ENCODE measurements at regions not wholly inside any gene's neighbourhood (a gene's known extent, or its start where the extent isn't known, plus 50 kb on each side); places are given as distances from the start of the nearest gene placed in this dataset.

DNA sequence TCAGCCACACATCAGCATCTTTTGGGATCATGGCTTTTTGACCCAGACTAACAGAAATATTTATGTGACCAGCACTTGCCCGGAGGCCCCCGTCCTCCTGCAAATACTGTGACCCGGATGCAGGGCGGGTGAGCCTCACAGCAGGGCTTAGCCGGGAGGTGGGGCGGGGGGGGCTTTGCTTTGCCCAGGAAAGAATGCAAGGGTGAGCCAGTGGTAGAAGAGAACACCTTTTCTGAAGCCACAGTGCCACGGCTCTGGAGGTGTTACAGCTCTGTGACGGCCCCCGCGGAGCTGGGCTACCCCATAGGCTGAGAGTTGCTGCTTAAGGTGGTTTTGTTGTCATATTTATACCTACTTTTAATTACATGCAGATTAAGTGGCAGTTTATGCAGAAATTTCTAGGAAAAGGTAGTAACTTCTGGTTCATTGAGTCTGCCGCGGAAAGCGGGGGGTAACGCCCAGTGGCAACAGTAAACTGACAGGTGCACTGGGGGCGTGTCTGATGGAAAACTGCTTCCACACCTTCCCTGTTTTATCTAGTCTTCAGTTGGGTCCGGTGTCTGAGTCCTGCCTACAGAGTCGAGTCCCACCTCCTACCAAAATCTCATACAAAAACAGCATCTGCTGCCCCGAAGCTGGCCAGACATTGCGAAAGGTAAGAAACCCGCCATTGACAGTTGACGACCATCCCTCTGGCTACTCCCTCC lies 187.9 kb downstream of the TEX29 start:
- no peaks in the 10 kb centered on the region for H3K9me3 ChIP-seq (ENCODE audit: control insufficient read depth, low read depth, low read length)
- H3K27ac ChIP-seq (ENCODE audit: low read length) = no peak overlapping the region
- H3K36me3 ChIP-seq (ENCODE audit: control insufficient read depth, low read depth, low read length) = no peaks in the 10 kb centered on the region
- no peak overlapping the region for H3K9ac ChIP-seq (ENCODE audit: low read length)
- no peaks in the 10 kb centered on the region for H3K4me1 ChIP-seq (ENCODE audit: control insufficient read depth, low read depth, low read length)
- H3K27me3 ChIP-seq (ENCODE audit: control insufficient read depth, insufficient read depth, low read length) = no peaks in the 10 kb centered on the region
- no peak overlapping the region for H3K4me3 ChIP-seq (ENCODE audit: low read length)

DNA sequence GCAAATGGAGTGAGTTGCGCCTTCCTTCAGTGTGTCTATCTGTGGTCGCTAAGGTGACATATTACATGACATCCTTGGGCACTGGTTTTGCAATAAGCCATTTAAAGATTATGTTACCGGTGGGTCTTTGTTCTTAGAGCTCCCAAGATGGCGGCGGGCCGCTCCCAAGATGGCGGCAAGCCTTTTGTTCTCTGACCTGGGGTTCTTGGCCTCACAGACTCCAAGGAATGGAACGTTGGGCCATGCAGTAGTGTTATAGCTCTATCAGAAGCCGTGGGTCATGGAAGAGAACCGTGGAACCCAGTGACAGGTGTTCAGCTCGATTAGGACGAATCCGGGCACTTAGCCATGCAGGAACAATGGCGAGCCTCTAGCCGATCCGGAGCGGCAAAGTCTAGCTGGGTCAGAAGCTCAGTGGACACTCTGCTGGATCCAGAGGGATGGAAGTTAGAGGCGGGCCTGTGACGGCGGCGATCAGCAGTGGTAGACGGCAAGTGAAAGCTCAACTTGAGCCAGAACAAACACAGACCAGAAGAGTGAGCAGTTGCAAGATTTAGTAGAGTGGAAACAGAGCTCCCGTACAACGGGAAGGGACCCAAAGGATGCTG lies 188.6 kb downstream of the TEX29 start:
- H3K9me3 ChIP-seq (ENCODE audit: control insufficient read depth, low read depth, low read length) = no peaks in the 10 kb centered on the region
- H3K4me3 ChIP-seq (ENCODE audit: low read length) = no peak overlapping the region
- no peaks in the 10 kb centered on the region for H3K36me3 ChIP-seq (ENCODE audit: control insufficient read depth, low read depth, low read length)
- H3K27me3 ChIP-seq (ENCODE audit: control insufficient read depth, insufficient read depth, low read length) = no peaks in the 10 kb centered on the region
- H3K9ac ChIP-seq (ENCODE audit: low read length) = no peak overlapping the region
- no peak overlapping the region for H3K27ac ChIP-seq (ENCODE audit: low read length)
- no peaks in the 10 kb centered on the region for H3K4me1 ChIP-seq (ENCODE audit: control insufficient read depth, low read depth, low read length)

DNA sequence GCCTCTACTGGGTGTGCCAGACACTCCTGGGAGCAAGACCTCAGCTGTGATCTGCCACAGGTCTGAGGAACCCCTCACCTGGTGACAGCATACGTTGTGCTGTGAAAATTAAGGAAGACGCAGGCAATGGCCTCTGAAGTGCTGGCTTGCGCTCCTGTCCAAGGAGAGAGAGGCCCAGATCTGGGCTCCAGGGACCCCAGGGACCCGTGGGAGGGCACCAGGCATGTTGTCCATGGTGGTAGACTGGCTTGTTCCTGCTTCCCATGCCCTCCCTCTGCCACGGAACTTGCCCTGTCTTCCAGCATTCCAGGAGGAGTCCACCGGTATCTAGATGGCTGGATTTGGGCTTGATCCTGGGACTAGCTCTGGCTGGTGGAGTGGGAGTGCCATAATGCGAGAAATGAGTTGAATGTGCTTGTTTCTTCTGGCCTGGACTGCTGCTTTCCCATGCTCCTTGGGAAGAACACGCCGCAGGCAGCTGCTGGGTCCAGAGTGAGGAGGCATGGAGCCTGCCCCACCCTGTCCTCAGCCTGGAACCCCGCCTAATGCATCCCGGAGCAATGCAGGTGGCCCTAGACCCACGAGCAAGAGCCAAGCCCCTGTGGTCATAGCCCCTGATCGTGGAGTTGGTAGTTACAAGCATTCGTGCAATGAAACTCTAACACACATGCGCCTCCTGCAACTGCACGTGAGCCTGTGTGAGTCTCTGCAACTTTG lies 190.2 kb downstream of the TEX29 start:
- no peak overlapping the region for H3K27ac ChIP-seq (ENCODE audit: low read length)
- no peak overlapping the region for H3K9ac ChIP-seq (ENCODE audit: low read length)
- H3K9me3 ChIP-seq (ENCODE audit: control insufficient read depth, low read depth, low read length) = no peaks in the 10 kb centered on the region
- H3K4me1 ChIP-seq (ENCODE audit: control insufficient read depth, low read depth, low read length) = no peaks in the 10 kb centered on the region
- H3K4me3 ChIP-seq (ENCODE audit: low read length) = no peak overlapping the region
- no peaks in the 10 kb centered on the region for H3K36me3 ChIP-seq (ENCODE audit: control insufficient read depth, low read depth, low read length)
- no peaks in the 10 kb centered on the region for H3K27me3 ChIP-seq (ENCODE audit: control insufficient read depth, insufficient read depth, low read length)

DNA sequence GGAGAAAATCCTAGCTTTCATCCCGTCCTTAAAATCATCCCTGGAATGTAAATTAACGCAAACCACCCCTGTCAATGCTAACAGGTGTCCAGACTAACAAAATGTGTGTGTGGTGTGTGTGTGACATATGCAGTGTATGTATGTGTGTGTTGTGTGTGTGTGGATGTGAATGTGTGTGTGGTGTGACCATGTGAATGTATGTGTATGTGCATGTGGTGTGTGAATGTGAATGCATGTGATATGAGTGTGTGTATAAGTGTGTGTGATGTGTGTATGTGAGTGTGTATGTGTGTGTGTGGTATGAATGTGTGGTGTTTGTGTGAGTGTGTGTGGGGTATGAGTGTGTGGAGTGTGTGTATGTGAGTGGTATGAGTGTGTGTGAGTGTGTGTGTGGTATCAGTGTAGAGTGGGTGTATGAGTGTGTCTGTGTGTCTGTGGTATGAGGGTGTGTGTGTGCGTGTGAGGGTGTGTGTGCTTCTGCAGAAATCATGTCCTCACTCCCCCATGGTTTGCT lies 190.8 kb downstream of the TEX29 start:
- Histone ChIP-seq H3K9me3 (ENCODE audit: control insufficient read depth, low read depth, low read length) (no peaks in the 10 kb centered on the region), H3K36me3 (ENCODE audit: control insufficient read depth, low read depth, low read length) (no peaks in the 10 kb centered on the region), H3K27ac (ENCODE audit: low read length) (no peak overlapping the region), H3K27me3 (ENCODE audit: control insufficient read depth, insufficient read depth, low read length) (no peaks in the 10 kb centered on the region), H3K4me3 (ENCODE audit: low read length) (no peak overlapping the region), H3K4me1 (ENCODE audit: control insufficient read depth, low read depth, low read length) (no peaks in the 10 kb centered on the region), H3K9ac (ENCODE audit: low read length) (no peak overlapping the region)

DNA sequence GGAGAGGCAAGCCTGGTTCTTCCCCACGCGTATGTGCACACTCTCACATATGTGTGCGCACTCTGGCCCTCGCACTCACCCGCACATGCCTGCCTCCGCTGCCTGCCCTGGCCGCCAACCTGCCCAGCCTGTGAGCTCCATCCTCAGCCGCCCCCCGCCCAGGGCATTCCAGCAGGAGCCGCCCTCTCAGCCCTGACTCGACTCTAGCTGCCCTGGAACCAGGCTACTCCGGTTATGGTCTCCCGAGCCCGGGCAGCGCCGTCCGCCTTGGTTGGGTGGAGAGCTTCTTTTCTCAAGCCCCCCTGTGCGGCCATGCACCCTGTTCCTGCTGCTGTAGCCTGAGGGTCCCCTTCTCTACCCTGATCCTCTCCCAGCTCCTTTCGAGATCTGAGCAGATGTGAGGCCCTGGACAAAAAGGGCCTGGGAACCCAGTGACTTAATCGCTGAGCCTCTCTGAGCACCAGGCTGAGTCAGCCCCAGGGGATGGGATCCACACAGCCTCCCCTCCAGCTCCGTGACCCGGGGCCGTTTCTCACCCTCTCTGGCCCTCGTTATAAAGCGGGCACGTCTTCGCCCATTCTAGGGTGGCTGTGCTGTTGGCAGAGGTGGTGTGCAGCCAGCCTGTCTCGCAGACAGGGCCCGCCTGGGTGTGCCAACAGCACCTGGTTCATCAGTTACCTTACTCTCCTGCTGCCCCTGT lies 191.5 kb downstream of the TEX29 start:
- no peaks in the 10 kb centered on the region for H3K36me3 ChIP-seq (ENCODE audit: control insufficient read depth, low read depth, low read length)
- H3K27ac ChIP-seq (ENCODE audit: low read length) = no peak overlapping the region
- H3K27me3 ChIP-seq (ENCODE audit: control insufficient read depth, insufficient read depth, low read length) = no peaks in the 10 kb centered on the region
- no peaks in the 10 kb centered on the region for H3K9me3 ChIP-seq (ENCODE audit: control insufficient read depth, low read depth, low read length)
- H3K9ac ChIP-seq (ENCODE audit: low read length) = no peak overlapping the region
- no peak overlapping the region for H3K4me3 ChIP-seq (ENCODE audit: low read length)
- no peaks in the 10 kb centered on the region for H3K4me1 ChIP-seq (ENCODE audit: control insufficient read depth, low read depth, low read length)

DNA sequence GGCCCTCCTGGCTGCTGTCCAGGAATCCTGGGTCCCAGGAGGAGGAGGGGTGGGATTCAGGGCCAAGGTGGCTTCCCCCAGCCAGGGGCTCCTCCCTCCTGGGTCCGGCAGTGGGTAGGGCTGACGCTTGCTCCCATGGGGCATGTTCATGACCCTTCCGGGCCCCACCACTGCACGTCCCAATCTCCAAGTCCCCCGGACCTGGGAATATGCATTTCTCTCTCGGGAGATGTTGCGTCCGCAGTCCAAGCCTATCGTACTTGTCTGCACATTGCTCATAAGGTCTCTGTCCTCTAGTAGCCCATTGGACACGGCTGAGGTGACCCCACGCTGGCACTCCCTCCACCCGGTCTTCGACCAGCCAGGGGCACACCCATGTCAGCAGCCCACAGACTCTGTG lies 192.3 kb downstream of the TEX29 start:
- no peak overlapping the region for H3K4me3 ChIP-seq (ENCODE audit: low read length)
- H3K27me3 ChIP-seq (ENCODE audit: control insufficient read depth, insufficient read depth, low read length) = no peaks in the 10 kb centered on the region
- no peak overlapping the region for H3K27ac ChIP-seq (ENCODE audit: low read length)
- no peaks in the 10 kb centered on the region for H3K36me3 ChIP-seq (ENCODE audit: control insufficient read depth, low read depth, low read length)
- H3K4me1 ChIP-seq (ENCODE audit: control insufficient read depth, low read depth, low read length) = no peaks in the 10 kb centered on the region
- H3K9ac ChIP-seq (ENCODE audit: low read length) = no peak overlapping the region
- H3K9me3 ChIP-seq (ENCODE audit: control insufficient read depth, low read depth, low read length) = no peaks in the 10 kb centered on the region

DNA sequence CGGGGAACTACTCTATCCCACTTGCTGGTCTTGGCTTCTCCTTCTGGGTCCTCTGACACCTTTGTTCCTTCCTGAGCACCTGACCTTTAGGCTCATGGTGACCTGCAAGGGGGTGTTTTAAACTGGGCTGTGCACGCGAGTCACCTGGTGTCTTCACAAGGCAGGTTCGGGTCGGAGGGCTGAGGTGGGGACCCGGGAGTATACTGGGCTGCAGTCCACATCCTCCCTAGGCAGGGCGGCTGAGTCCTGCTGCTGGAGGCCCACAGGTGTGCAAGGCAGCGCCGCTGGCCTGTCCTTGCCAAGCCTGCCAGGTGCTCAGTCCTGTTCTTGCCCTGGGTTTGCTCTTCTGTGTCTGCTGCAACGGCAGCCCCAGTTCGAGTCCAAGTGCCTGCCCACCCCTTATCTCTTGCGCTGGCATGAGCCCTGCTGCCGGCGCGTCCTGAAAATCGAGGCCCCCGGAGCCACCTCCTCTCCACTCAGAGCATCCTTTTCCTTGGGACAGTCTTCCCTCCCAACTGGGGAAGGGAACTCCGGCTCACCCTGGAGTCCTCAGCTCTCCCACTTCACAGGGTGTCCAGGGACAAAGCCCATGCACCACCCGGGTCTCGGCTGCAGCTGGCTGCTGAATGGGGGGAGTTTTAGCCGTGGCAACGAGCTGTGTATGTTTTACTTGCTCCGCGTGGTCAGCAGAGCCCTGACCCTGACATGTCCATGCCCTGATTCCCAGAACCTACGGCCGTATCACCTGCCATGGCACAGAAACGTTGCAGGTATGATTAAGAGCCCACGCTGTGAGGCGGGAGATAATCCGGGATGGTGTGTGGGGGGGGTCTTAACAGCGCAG lies 193.5 kb downstream of the TEX29 start:
- Histone ChIP-seq H3K27me3 (ENCODE audit: control insufficient read depth, insufficient read depth, low read length) (no peaks in the 10 kb centered on the region), H3K4me1 (ENCODE audit: control insufficient read depth, low read depth, low read length) (no peaks in the 10 kb centered on the region), H3K9ac (ENCODE audit: low read length) (no peak overlapping the region), H3K9me3 (ENCODE audit: control insufficient read depth, low read depth, low read length) (no peaks in the 10 kb centered on the region), H3K36me3 (ENCODE audit: control insufficient read depth, low read depth, low read length) (no peaks in the 10 kb centered on the region), H3K4me3 (ENCODE audit: low read length) (no peak overlapping the region), H3K27ac (ENCODE audit: low read length) (no peak overlapping the region)

DNA sequence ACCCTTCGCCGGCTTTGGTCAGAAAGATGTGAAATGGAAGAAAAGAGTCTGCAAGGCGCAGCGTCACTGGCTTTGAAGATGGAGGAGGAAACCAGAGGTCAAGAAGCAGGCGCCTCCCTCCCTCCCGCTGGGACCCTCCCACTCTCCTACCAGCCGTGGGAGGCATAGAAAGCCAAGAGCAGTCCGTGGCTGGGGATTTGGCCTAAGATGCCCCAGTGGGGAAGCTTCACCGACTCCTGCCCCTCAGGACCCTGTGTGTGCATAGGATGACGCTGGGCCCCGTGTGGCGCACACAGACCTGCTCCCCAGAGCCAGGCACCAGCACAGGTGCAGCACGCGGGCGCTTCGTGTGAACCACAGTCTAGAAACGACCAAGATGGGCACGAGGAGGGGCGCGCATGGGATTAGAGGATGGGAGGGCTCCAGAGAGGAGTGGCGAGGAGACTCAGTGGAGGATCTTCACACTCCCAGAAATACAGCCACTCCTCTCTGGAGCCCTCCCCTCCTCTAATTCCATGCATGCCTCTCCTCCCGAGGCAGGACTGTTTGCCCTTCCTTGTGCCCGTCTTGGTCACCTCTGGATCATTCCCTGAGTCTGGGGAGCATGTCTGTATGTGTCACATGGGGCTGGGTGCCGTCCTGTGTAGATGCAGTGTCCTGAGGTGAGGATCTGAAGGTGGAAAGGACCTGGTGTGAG lies 194.3 kb downstream of the TEX29 start:
- Histone ChIP-seq H3K4me3 (ENCODE audit: low read length) (no peak overlapping the region), H3K4me1 (ENCODE audit: control insufficient read depth, low read depth, low read length) (no peaks in the 10 kb centered on the region), H3K36me3 (ENCODE audit: control insufficient read depth, low read depth, low read length) (no peaks in the 10 kb centered on the region), H3K27ac (ENCODE audit: low read length) (no peak overlapping the region), H3K9me3 (ENCODE audit: control insufficient read depth, low read depth, low read length) (no peaks in the 10 kb centered on the region), H3K9ac (ENCODE audit: low read length) (no peak overlapping the region), H3K27me3 (ENCODE audit: control insufficient read depth, insufficient read depth, low read length) (no peaks in the 10 kb centered on the region)

DNA sequence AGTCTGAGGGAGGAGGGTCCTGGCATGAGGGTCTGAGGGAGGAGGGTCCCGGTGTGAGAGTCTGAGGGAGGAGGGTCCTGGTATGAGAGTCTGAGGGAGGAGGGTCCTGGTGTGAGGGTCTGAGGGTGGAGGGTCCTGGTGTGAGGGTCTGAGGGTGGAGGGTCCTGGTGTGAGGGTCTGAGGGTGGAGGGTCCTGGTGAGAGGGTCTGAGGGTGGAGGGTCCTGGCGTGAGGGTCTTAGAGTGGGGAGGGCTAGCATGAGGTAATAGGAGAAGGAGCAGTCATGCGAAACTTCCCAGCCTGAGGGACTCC lies 194.8 kb downstream of the TEX29 start:
- Histone ChIP-seq H3K27ac (ENCODE audit: low read length) (no peak overlapping the region), H3K4me3 (ENCODE audit: low read length) (no peak overlapping the region), H3K27me3 (ENCODE audit: control insufficient read depth, insufficient read depth, low read length) (no peaks in the 10 kb centered on the region), H3K4me1 (ENCODE audit: control insufficient read depth, low read depth, low read length) (no peaks in the 10 kb centered on the region), H3K9me3 (ENCODE audit: control insufficient read depth, low read depth, low read length) (no peaks in the 10 kb centered on the region), H3K36me3 (ENCODE audit: control insufficient read depth, low read depth, low read length) (no peaks in the 10 kb centered on the region), H3K9ac (ENCODE audit: low read length) (no peak overlapping the region)

DNA sequence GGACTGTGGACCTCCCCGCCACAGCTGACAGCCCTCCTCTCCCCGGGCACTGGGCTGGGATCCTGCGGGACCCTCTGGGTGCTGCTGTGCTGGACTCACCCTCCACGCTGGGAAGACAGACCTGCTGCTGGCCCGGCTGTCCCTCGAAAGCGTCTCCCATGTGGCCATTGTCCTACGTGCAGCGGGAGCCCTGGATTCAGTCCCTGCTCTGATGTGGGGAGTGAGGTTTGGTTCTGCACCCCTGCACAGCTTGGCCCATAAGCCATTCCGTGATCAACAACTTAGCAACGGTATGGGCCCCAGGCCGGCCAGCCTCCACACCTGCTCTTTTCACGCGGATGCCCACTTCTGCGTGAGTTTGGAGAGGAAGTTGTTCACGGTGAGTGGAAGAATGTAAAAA lies 195.2 kb downstream of the TEX29 start:
- Histone ChIP-seq H3K4me1 (ENCODE audit: control insufficient read depth, low read depth, low read length) (no peaks in the 10 kb centered on the region), H3K9me3 (ENCODE audit: control insufficient read depth, low read depth, low read length) (no peaks in the 10 kb centered on the region), H3K4me3 (ENCODE audit: low read length) (no peak overlapping the region), H3K36me3 (ENCODE audit: control insufficient read depth, low read depth, low read length) (no peaks in the 10 kb centered on the region), H3K9ac (ENCODE audit: low read length) (no peak overlapping the region), H3K27ac (ENCODE audit: low read length) (no peak overlapping the region), H3K27me3 (ENCODE audit: control insufficient read depth, insufficient read depth, low read length) (no peaks in the 10 kb centered on the region)
